ENCODE measurements at regions not wholly inside any gene's neighbourhood (a gene's known extent, or its start where the extent isn't known, plus 50 kb on each side); places are given as distances from the start of the nearest gene placed in this dataset.

DNA sequence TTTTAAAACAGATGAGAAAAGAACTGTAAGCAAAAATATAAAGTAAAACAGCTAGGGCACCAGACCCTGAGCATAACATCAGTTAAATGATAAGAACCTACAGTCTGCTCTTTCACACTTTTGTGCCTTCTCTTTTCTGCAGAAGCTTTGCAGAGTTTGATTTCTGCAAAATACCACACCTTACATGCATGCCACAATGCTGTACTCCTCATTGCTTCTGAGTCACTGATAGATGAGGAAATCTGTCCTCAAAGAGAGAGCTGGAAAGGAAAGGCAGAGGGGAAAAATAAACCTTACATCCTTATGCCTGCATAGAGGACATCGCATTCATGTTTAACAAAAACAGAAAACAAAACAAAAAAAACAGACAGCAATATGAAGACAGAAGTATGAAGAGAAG is 142.9 kb downstream of the ATPSCKMT start:
- Histone ChIP-seq H3K79me2 (ENCODE audit: insufficient read depth, low read length) (no peaks in the 10 kb centered on the region), H3K4me2 (ENCODE audit: low read length) (no peak overlapping the region), H3K9ac (ENCODE audit: low read length) (no peak overlapping the region), H3K36me3 (ENCODE audit: control insufficient read depth in 1 of 2, insufficient read depth in 2 of 2, low read length in 2 of 2) (no peaks in the 10 kb centered on the region), H3K9me2 (ENCODE audit: insufficient read depth) (no peaks in the 10 kb centered on the region), H3K27ac (ENCODE audit: low read depth, low read length) (no peak overlapping the region), H2AFZ (ENCODE audit: low read depth, low read length, poor library complexity, severe bottlenecking) (no peak overlapping the region), H3K27me3 (ENCODE audit: insufficient read depth, low read length) (no peaks in the 10 kb centered on the region), H3K4me3 (replicated peaks in 1 of 2; ENCODE audit: low read depth in 1 of 2, low read length in 2 of 2) (no peak overlapping the region), H3K4me1 (ENCODE audit: control insufficient read depth in 1 of 2, insufficient read depth in 2 of 2, low read length in 2 of 2) (0 out of 4 replicates have a peak, but pooled peaks cover 0 to 2% of the 10 kb centered on the region in 2 experiments), H3K9me3 (ENCODE audit: control insufficient read depth in 1 of 2, insufficient read depth in 1 of 2, low read depth in 1 of 2, low read length in 2 of 2) (no peaks in the 10 kb centered on the region), H4K20me1 (ENCODE audit: insufficient read depth) (no peaks in the 10 kb centered on the region)
- POLR2A ChIA-PET = no interaction called here
- no TSS peak for BruUV-seq (replicated peaks)
- RAD21 ChIA-PET (ENCODE audit: low non-redundant PET in 1 of 2, low total read pairs in 2 of 2, uncharacterized antibody in 2 of 2, unreplicated experiment in 2 of 2) = no interaction called here
- ATAC-seq = no peak
- CTCF ChIA-PET = no interaction called here
- no peak for TF ChIP-seq POLR2AphosphoS5 (IDR thresholded peaks at IDR 0.05; ENCODE audit: low read depth, low read length)
- TF ChIP-seq FOSL1 (IDR thresholded peaks at IDR 0.05; ENCODE audit: low read depth) = no peak
- no peak for TF ChIP-seq CTCF (IDR thresholded peaks at IDR 0.05 in 2 of 3, conservative IDR thresholded peaks at IDR 0.05 in 1 of 3; ENCODE audit: borderline replicate concordance in 1 of 3, insufficient read depth in 1 of 3, low read depth in 2 of 3, low read length in 2 of 3)
- TF ChIP-seq RAD21 (IDR thresholded peaks at IDR 0.05; ENCODE audit: low read depth) = no peak
- TF ChIP-seq EZH2 (IDR thresholded peaks at IDR 0.05) = no peak
- no peak for DNase-seq (ENCODE audit: low read depth, low spot score)
- intact Hi-C loops (cut with micrococcal nuclease) = no loop called here

- H4K20me1 ChIP-seq (ENCODE audit: insufficient read depth) = no peaks in the 10 kb centered on the region
- BruUV-seq (replicated peaks) = no TSS peak
- POLR2A ChIA-PET = no interaction called here
Observed at GRCh38 chr5:10106285-10106684, 143.4 kb downstream of the ATPSCKMT start.

More at GRCh38 chr5:10106285-10106684, 143.4 kb downstream of the ATPSCKMT start:
- ATAC-seq = no peak
- Histone ChIP-seq H3K4me2 (ENCODE audit: low read length) (no peak overlapping the region), H3K4me3 (replicated peaks in 1 of 2; ENCODE audit: low read depth in 1 of 2, low read length in 2 of 2) (no peak overlapping the region), H2AFZ (ENCODE audit: low read depth, low read length, poor library complexity, severe bottlenecking) (no peak overlapping the region), H3K27ac (ENCODE audit: low read depth, low read length) (no peak overlapping the region), H3K36me3 (ENCODE audit: control insufficient read depth in 1 of 2, insufficient read depth in 2 of 2, low read length in 2 of 2) (no peaks in the 10 kb centered on the region), H3K27me3 (ENCODE audit: insufficient read depth, low read length) (no peaks in the 10 kb centered on the region), H3K9me3 (ENCODE audit: control insufficient read depth in 1 of 2, insufficient read depth in 1 of 2, low read depth in 1 of 2, low read length in 2 of 2) (no peaks in the 10 kb centered on the region), H3K9me2 (ENCODE audit: insufficient read depth) (no peaks in the 10 kb centered on the region), H3K9ac (ENCODE audit: low read length) (no peak overlapping the region), H3K79me2 (ENCODE audit: insufficient read depth, low read length) (no peaks in the 10 kb centered on the region), H3K4me1 (ENCODE audit: control insufficient read depth in 1 of 2, insufficient read depth in 2 of 2, low read length in 2 of 2) (no peaks in the 10 kb centered on the region)
- TF ChIP-seq SRF (IDR thresholded peaks at IDR 0.05; ENCODE audit: low read depth) (no peak), JUND (IDR thresholded peaks at IDR 0.05) (no peak), SIN3A (IDR thresholded peaks at IDR 0.05; ENCODE audit: low read depth) (no peak), EZH2phosphoT487 (IDR thresholded peaks at IDR 0.05; ENCODE audit: borderline replicate concordance) (no peak), EZH2 (IDR thresholded peaks at IDR 0.05) (no peak)
- TF ChIP-seq, protein P1, sequence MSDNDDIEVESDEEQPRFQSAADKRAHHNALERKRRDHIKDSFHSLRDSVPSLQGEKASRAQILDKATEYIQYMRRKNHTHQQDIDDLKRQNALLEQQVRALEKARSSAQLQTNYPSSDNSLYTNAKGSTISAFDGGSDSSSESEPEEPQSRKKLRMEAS (IDR thresholded peaks at IDR 0.05) = no peak
- CTCF ChIA-PET = no interaction called here
- intact Hi-C loops (cut with micrococcal nuclease) = no loop called here
- RAD21 ChIA-PET (ENCODE audit: low non-redundant PET in 1 of 2, low total read pairs in 2 of 2, uncharacterized antibody in 2 of 2, unreplicated experiment in 2 of 2) = no interaction called here
- no peak for DNase-seq (ENCODE audit: low read depth, low spot score)
